ENCODE measurements at regions not wholly inside any gene's neighbourhood (a gene's known extent, or its start where the extent isn't known, plus 50 kb on each side); places are given as distances from the start of the nearest gene placed in this dataset.

DNA sequence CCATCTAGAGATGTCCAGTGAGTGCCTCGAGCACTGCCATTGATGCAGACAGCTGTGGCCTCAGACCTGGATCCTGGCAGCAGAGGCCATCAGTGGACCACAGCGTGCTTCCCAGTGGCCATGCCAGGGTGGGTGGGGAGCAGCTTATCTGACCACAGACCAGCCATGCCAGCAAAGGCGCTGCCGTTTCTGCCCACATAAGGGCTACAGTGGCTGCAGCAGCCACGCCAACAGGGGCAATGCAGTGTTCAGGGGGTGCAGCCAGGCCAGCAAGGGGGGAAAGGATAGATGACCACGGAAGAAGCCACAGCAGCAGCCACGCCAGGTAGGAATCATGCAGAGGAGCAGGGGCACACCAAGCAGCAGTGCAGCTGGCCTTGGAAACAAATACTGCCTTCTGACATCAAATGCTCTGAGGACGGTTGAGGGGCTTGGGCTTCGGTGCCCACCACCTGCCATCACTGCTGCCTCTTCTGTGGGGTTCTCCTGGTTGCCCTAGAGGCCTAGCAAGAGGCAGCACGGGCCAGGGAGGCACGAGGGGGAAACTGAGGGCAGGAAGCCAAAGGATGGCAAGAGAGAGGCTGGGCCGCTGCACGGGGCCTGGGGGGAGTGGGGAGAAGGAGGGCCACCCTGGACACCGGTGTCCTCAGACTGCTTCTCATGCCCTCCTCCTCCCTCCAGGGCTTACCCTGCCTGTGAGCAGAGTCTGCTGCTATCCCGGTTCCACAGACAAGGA lies 94.7 kb upstream of the RUNX3 start:
- H3K27ac ChIP-seq, result no peak overlapping the region
- no peak for ATAC-seq
- intact Hi-C loops (cut with DNase I), result loop anchor here in 1 of 2 donors (10.0 kb wide), 1 partner anchor 90 kb away; the partner anchor contains the start of gene RUNX3
- 50% methylated on average over 6 of the region's 15 CpGs for WGBS (ENCODE audit: insufficient coverage, low coverage, low lambda C conversion rate, missing lambda C conversion rate)
- DNase-seq, result no peak
- H3K4me3 ChIP-seq, result no peak overlapping the region
- no peaks in the 10 kb centered on the region for H3K36me3 ChIP-seq
- TF ChIP-seq POLR2A (IDR thresholded peaks at IDR 0.05), result no peak
- TF ChIP-seq, protein P1, sequence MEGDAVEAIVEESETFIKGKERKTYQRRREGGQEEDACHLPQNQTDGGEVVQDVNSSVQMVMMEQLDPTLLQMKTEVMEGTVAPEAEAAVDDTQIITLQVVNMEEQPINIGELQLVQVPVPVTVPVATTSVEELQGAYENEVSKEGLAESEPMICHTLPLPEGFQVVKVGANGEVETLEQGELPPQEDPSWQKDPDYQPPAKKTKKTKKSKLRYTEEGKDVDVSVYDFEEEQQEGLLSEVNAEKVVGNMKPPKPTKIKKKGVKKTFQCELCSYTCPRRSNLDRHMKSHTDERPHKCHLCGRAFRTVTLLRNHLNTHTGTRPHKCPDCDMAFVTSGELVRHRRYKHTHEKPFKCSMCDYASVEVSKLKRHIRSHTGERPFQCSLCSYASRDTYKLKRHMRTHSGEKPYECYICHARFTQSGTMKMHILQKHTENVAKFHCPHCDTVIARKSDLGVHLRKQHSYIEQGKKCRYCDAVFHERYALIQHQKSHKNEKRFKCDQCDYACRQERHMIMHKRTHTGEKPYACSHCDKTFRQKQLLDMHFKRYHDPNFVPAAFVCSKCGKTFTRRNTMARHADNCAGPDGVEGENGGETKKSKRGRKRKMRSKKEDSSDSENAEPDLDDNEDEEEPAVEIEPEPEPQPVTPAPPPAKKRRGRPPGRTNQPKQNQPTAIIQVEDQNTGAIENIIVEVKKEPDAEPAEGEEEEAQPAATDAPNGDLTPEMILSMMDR (IDR thresholded peaks at IDR 0.05), result no peak
- H3K9me3 ChIP-seq, result no peaks in the 10 kb centered on the region
- H3K4me1 ChIP-seq, result no peaks in the 10 kb centered on the region
- no peaks in the 10 kb centered on the region for H3K27me3 ChIP-seq

- no peaks in the 10 kb centered on the region for H3K9me3 ChIP-seq
- intact Hi-C loops (cut with DNase I), result loop anchor here in 1 of 2 donors (10.0 kb wide), 1 partner anchor 89 kb away; the partner anchor contains the start of gene RUNX3
- no peak overlapping the region for H3K27ac ChIP-seq
- TF ChIP-seq POLR2A (IDR thresholded peaks at IDR 0.05), result no peak
- TF ChIP-seq, protein P1 (IDR thresholded peaks at IDR 0.05), result no peak
- no peaks in the 10 kb centered on the region for H3K4me1 ChIP-seq
- ATAC-seq, result no peak
- H3K4me3 ChIP-seq, result no peak overlapping the region
- WGBS (ENCODE audit: insufficient coverage, low coverage, low lambda C conversion rate, missing lambda C conversion rate), result no CpG with 5 or more reads among the region's 5 CpGs
- H3K36me3 ChIP-seq, result no peaks in the 10 kb centered on the region
- no peaks in the 10 kb centered on the region for H3K27me3 ChIP-seq
- DNase-seq, result no peak
These were observed 93.8 kb upstream of the RUNX3 start for GRCh38 chr1:25023826-25024225.

- H3K27ac ChIP-seq, result peak overlapping the region in 1 of 3 donors; percentile 33
- TF ChIP-seq, protein P1 (IDR thresholded peaks at IDR 0.05), result no peak
- TF ChIP-seq POLR2A (IDR thresholded peaks at IDR 0.05), result no peak
- H3K9me3 ChIP-seq, result no peaks in the 10 kb centered on the region
- H3K4me1 ChIP-seq, result no peaks in the 10 kb centered on the region
- DNase-seq (no peak), ATAC-seq (no peak)
- H3K36me3 ChIP-seq, result no peaks in the 10 kb centered on the region
- intact Hi-C loops (cut with DNase I), result loop anchor here in 1 of 2 donors (10.0 kb wide), 1 partner anchor 88 kb away; the partner anchor contains the start of gene RUNX3
- WGBS (ENCODE audit: insufficient coverage, low coverage, low lambda C conversion rate, missing lambda C conversion rate), result 70% methylated on average over 5 of the region's 6 CpGs
- H3K27me3 ChIP-seq, result no peaks in the 10 kb centered on the region
- no peak overlapping the region for H3K4me3 ChIP-seq
These were observed 93.1 kb upstream of the RUNX3 start for GRCh38 chr1:25023190-25023578.

GRCh38 chr1:25022361-25023189 lies 92.5 kb upstream of the RUNX3 start:
- Histone ChIP-seq H3K4me1 (no peaks in the 10 kb centered on the region), H3K4me3 (no peak overlapping the region), H3K27ac (peak overlapping the region in 1 of 3 donors; percentile 33), H3K36me3 (no peaks in the 10 kb centered on the region), H3K9me3 (no peaks in the 10 kb centered on the region), H3K27me3 (no peaks in the 10 kb centered on the region)
- ATAC-seq, result peak; percentile 68 to 77 (median 74)
- TF ChIP-seq, protein P1 (IDR thresholded peaks at IDR 0.05), result no peak
- TF ChIP-seq POLR2A (IDR thresholded peaks at IDR 0.05), result no peak
- intact Hi-C loops (cut with DNase I), result loop anchor here in 1 of 2 donors (10.0 kb wide), 1 partner anchor 88 kb away; the partner anchor contains the start of gene RUNX3
- WGBS (ENCODE audit: insufficient coverage, low coverage, low lambda C conversion rate, missing lambda C conversion rate), result 7% methylated on average over 2 of the region's 20 CpGs
- DNase-seq, result peak; percentile 64 to 79 (median 79)
